ENCODE measurements at regions not wholly inside any gene's neighbourhood (a gene's known extent, or its start where the extent isn't known, plus 50 kb on each side); places are given as distances from the start of the nearest gene placed in this dataset.

GRCh38 chr2:196551014-196551413, 88.5 kb upstream of the CCDC150 start:
- TF ChIP-seq CTCF (IDR thresholded peaks at IDR 0.05) (no peak), POLR2A (IDR thresholded peaks at IDR 0.05) (no peak)
